Astrocyte (in vitro differentiated cells and primary cell): ENCODE measurements at regions not wholly inside any gene's neighbourhood (a gene's known extent, or its start where the extent isn't known, plus 50 kb on each side); places are given as distances from the start of the nearest gene placed in this dataset.
A peak's percentile ranks its signal among the peaks of the same experiment; 100 is the strongest.

Source experiments
- DNase-seq: peaks from one replicate; pipeline ENCODE4 v3.0.0-alpha.2; 2010; ENCODE audit warnings: low read depth
- FAIRE-seq: peaks from 2 replicates; lab custom pipeline; 2011; peaks lifted over from hg19 to GRCh38; lab: Jason Lieb, UNC
- H2AFZ ChIP-seq: 2 replicates; pipeline ENCODE4 v1.6.0; 2012; ENCODE audit warnings: low read depth, low read length, inconsistent platforms
- H3K27ac ChIP-seq: 2 replicates; pipeline ENCODE4 v1.5.1; 2011; ENCODE audit warnings: low read depth, low read length, inconsistent platforms
- H3K27me3 ChIP-seq: 2 replicates; pipeline ENCODE4 v1.6.0; 2011; ENCODE audit warnings: low read length, inconsistent platforms; ENCODE audit not compliant: insufficient read depth
- H3K36me3 ChIP-seq: 2 replicates; pipeline ENCODE4 v1.5.1; 2011; ENCODE audit warnings: low read length, inconsistent platforms; ENCODE audit not compliant: insufficient read depth
- H3K4me1 ChIP-seq: 2 replicates; pipeline ENCODE4 v1.5.1; 2011; ENCODE audit warnings: low read length, inconsistent platforms; ENCODE audit not compliant: insufficient read depth
- H3K4me2 ChIP-seq: 2 replicates; pipeline ENCODE4 v1.6.0; 2012; ENCODE audit warnings: low read length, inconsistent platforms
- H3K4me3 ChIP-seq: 2 replicates; pipeline ENCODE4 v1.5.1; 2011; ENCODE audit warnings: low read depth, mild to moderate bottlenecking, low read length, inconsistent platforms; ENCODE audit not compliant: insufficient read depth
- H3K79me2 ChIP-seq: 2 replicates; pipeline ENCODE4 v1.6.0; 2012; ENCODE audit warnings: mild to moderate bottlenecking, low read length, inconsistent platforms; ENCODE audit not compliant: insufficient read depth
- H3K9ac ChIP-seq: 2 replicates; pipeline ENCODE4 v1.6.0; 2012; ENCODE audit warnings: mild to moderate bottlenecking, low read length, inconsistent platforms
- H3K9me3 ChIP-seq: 2 replicates; pipeline ENCODE4 v1.5.1; 2012; ENCODE audit warnings: low read depth, mild to moderate bottlenecking, low read length, inconsistent platforms; ENCODE audit not compliant: insufficient read depth
- H4K20me1 ChIP-seq: 2 replicates; pipeline ENCODE4 v1.6.0; 2012; ENCODE audit warnings: low read length, inconsistent platforms; ENCODE audit not compliant: insufficient read depth
- H3K27ac Mint-ChIP-seq: one replicate; pipeline ENCODE4 v1.8.0; 2021; ENCODE audit warnings: mild to moderate bottlenecking, mixed read lengths; ENCODE audit not compliant: unreplicated experiment
- H3K27me3 Mint-ChIP-seq: one replicate; pipeline ENCODE4 v1.8.0; 2021; ENCODE audit warnings: low read depth, mixed read lengths; ENCODE audit not compliant: unreplicated experiment
- H3K36me3 Mint-ChIP-seq: one replicate; pipeline ENCODE4 v1.8.0; 2021; ENCODE audit warnings: low read depth, mixed read lengths; ENCODE audit not compliant: unreplicated experiment
- H3K4me1 Mint-ChIP-seq: one replicate; pipeline ENCODE4 v1.8.0; 2021; ENCODE audit warnings: low read depth, mixed read lengths; ENCODE audit not compliant: unreplicated experiment
- H3K4me3 Mint-ChIP-seq: one replicate; pipeline ENCODE4 v1.8.0; 2021; ENCODE audit warnings: mild to moderate bottlenecking, moderate library complexity, mixed read lengths; ENCODE audit not compliant: unreplicated experiment
- H3K9me3 Mint-ChIP-seq: one replicate; pipeline ENCODE4 v1.8.0; 2021; ENCODE audit warnings: mild to moderate bottlenecking, mixed read lengths; ENCODE audit not compliant: unreplicated experiment
- EZH2 ChIP-seq: IDR thresholded peaks from 2 replicates; pipeline ENCODE4 v1.6.1; 2012; ENCODE audit warnings: mild to moderate bottlenecking, low read length, inconsistent platforms; ENCODE audit not compliant: insufficient read depth
- TF ChIP-seq, protein P1 (sequence below): IDR thresholded peaks from 2 replicates; pipeline ENCODE4 v1.5.1; 2011; ENCODE audit warnings: low read depth, mild to moderate bottlenecking, inconsistent platforms, low read length, moderate library complexity; ENCODE audit not compliant: insufficient read depth

DNA sequence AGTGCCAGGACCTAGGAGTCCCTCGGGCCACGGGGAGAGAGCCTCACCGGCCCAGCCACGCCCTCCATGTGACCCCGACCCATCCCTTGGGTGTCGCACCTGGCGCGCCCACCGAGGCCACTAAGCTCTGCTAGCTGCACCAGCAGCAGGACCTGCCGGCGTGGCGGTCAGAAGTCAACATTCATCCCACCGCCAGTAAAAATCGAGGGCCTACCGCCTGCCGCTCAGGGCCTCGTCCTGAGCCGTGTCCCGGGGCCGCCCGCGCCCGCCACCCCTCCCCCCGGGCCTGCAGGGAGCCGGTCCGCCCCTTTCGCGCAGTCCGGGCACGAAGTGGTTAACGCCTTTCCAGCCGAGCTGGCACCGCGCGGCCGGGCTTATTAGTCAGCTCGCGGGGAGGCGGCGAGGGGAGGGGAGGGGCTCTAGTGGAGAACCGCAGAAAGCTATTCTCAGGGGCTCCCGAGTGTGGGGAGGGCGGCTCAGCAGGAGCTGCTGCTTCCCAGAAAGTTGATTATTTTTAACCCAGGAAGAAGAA lies 124.4 kb downstream of the C9orf50 start:
- Mint-ChIP-seq H3K4me1 (peaks cover 55% of the 10 kb centered on the region), H3K27me3 (no peaks in the 10 kb centered on the region), H3K27ac (peak overlapping the region; percentile 99), H3K4me3 (peak overlapping the region; percentile 88), H3K9me3 (peaks cover 1% of the 10 kb centered on the region), H3K36me3 (peaks cover 2% of the 10 kb centered on the region)
- Histone ChIP-seq H3K4me1 (peaks cover 65% of the 10 kb centered on the region), H2AFZ (peak overlapping the region; percentile 3), H4K20me1 (no peaks in the 10 kb centered on the region), H3K79me2 (peaks cover 24% of the 10 kb centered on the region), H3K9me3 (no peaks in the 10 kb centered on the region), H3K9ac (peak overlapping the region; percentile 99), H3K27ac (peak overlapping the region; percentile 96), H3K27me3 (no peaks in the 10 kb centered on the region), H3K36me3 (no peaks in the 10 kb centered on the region), H3K4me3 (peak overlapping the region; percentile 51), H3K4me2 (peak overlapping the region; percentile 99)
- no peak for TF ChIP-seq EZH2
- TF ChIP-seq, protein P1, sequence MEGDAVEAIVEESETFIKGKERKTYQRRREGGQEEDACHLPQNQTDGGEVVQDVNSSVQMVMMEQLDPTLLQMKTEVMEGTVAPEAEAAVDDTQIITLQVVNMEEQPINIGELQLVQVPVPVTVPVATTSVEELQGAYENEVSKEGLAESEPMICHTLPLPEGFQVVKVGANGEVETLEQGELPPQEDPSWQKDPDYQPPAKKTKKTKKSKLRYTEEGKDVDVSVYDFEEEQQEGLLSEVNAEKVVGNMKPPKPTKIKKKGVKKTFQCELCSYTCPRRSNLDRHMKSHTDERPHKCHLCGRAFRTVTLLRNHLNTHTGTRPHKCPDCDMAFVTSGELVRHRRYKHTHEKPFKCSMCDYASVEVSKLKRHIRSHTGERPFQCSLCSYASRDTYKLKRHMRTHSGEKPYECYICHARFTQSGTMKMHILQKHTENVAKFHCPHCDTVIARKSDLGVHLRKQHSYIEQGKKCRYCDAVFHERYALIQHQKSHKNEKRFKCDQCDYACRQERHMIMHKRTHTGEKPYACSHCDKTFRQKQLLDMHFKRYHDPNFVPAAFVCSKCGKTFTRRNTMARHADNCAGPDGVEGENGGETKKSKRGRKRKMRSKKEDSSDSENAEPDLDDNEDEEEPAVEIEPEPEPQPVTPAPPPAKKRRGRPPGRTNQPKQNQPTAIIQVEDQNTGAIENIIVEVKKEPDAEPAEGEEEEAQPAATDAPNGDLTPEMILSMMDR: no peak
- peak; percentile 91 for DNase-seq
- FAIRE-seq: no peak

DNA sequence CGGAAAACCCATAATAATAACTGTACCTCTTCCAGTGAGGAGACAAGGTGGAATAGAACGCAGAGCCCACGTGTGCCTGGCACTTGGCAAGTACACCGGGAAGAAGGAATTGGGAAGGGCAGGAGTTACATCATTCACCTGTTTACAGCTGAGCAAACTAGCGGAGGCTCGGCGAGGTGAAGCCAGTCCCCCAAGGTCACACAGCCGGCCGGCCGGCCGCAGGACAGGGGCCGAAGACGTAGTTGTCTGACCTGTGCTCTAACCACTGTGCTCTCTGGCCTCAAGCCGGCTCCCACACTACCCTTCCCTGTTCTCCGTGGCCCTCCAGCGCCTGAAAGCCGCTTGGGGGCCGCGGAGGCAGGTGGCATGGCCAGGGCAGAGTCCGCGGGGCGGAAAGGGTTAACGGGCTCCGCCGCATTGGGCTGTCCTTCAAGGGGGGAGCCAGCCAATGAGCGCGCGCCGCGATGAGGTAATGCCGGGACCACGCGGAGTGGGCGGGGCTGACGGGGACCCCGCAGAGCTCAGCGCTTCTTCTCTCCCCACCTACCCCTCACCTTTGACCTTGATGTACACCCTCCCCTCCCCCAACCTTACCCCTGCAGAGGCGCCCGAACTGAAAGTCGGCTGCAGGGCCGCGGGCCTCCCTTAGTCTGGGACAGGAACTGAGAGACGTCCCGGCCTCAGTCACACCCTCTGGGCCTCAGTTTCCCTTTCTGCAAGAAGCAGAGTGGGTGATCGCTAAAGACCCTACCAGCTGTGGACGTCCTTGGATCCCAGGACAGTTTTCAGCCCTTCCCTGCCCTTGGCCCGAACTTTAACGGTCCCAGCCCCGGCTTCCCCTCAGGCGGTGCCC lies 125.1 kb downstream of the C9orf50 start:
- H3K9me3 Mint-ChIP-seq: peaks cover 1% of the 10 kb centered on the region
- H3K9ac ChIP-seq: peak overlapping the region; percentile 99
- peak overlapping the region; percentile 96 for H3K27ac ChIP-seq
- H3K27me3 ChIP-seq: no peaks in the 10 kb centered on the region
- peaks cover 2% of the 10 kb centered on the region for H3K36me3 Mint-ChIP-seq
- peak overlapping the region; percentile 99 for H3K4me2 ChIP-seq
- peaks cover 54% of the 10 kb centered on the region for H3K4me1 Mint-ChIP-seq
- peak overlapping the region; percentile 71 for H3K4me3 Mint-ChIP-seq
- H3K36me3 ChIP-seq: no peaks in the 10 kb centered on the region
- no peaks in the 10 kb centered on the region for H4K20me1 ChIP-seq
- FAIRE-seq (no peak), DNase-seq (peak; percentile 71)
- peak overlapping the region; percentile 95 for H3K27ac Mint-ChIP-seq
- no peaks in the 10 kb centered on the region for H3K27me3 Mint-ChIP-seq
- peaks cover 65% of the 10 kb centered on the region for H3K4me1 ChIP-seq
- no peaks in the 10 kb centered on the region for H3K9me3 ChIP-seq
- peak overlapping the region; percentile 3 for H2AFZ ChIP-seq
- peak overlapping the region; percentile 33 for H3K4me3 ChIP-seq
- H3K79me2 ChIP-seq: peaks cover 31% of the 10 kb centered on the region
- TF ChIP-seq, protein P1: no peak
- TF ChIP-seq EZH2: no peak
